SU-DHL-6 (cell line): ENCODE measurements at regions not wholly inside any gene's neighbourhood (a gene's known extent, or its start where the extent isn't known, plus 50 kb on each side); places are given as distances from the start of the nearest gene placed in this dataset.

Experiments
- H2AFZ ChIP-seq: fragments of 200-600 bp; sonication (generic); 2 replicates; pipeline ENCODE4 v1.6.1; 2014; ENCODE audit warnings: low read depth, mild to moderate bottlenecking, moderate library complexity, mixed read lengths, antibody characterized with exemption, low read length; ENCODE audit not compliant: severe bottlenecking
- H3F3A ChIP-seq: fragments of 200-600 bp; shearing (Covaris generic); 2 replicates; pipeline ENCODE4 v1.6.0; 2016; ENCODE audit warnings: antibody characterized with exemption, mild to moderate bottlenecking; ENCODE audit not compliant: insufficient read depth
- H3K27ac ChIP-seq: fragments of 200-600 bp; sonication (generic); 2 replicates; pipeline ENCODE4 v1.5.1; 2016; ENCODE audit warnings: low read depth, mild to moderate bottlenecking, low read length, moderate library complexity, mixed read lengths
- H3K27me3 ChIP-seq: fragments of 200-600 bp; sonication (generic), shearing (Covaris generic); 2 replicates; pipeline ENCODE4 v1.6.0; 2014; ENCODE audit warnings: mild to moderate bottlenecking, low read length
- H3K36me3 ChIP-seq: fragments of 200-600 bp; sonication (generic); 2 replicates; pipeline ENCODE4 v1.6.1; 2014; ENCODE audit warnings: mild to moderate bottlenecking, low read length, mixed read lengths
- H3K4me2 ChIP-seq: fragments of 300-600, 200-600 bp; shearing (Covaris generic), sonication (generic); 2 replicates; pipeline ENCODE4 v1.6.0; 2014; ENCODE audit warnings: low read length, low read depth, mild to moderate bottlenecking; ENCODE audit not compliant: poor library complexity, severe bottlenecking
- H3K4me3 ChIP-seq: fragments of 200-600 bp; sonication (generic); 2 replicates; pipeline ENCODE4 v1.5.1; 2014; ENCODE audit warnings: antibody characterized with exemption, low read length, mild to moderate bottlenecking, mixed read lengths; ENCODE audit not compliant: insufficient read depth, poor library complexity, severe bottlenecking
- H3K79me2 ChIP-seq: fragments of 200-600 bp; sonication (generic); 2 replicates; pipeline ENCODE4 v1.6.1; 2014; ENCODE audit warnings: mild to moderate bottlenecking, low read length, moderate library complexity; ENCODE audit not compliant: insufficient read depth
- H3K9ac ChIP-seq: fragments of 200-600 bp; sonication (generic); 2 replicates; pipeline ENCODE4 v1.7.0; 2014; ENCODE audit warnings: mild to moderate bottlenecking, low read length
- H3K9me2 ChIP-seq: fragments of 200-600 bp; sonication (generic); replicated peaks from 2 replicates; pipeline ENCODE4 v1.6.1; 2014; ENCODE audit warnings: low read length; ENCODE audit not compliant: insufficient read depth
- H3K9me3 ChIP-seq: fragments of 200-600 bp; sonication (generic); 2 replicates; pipeline ENCODE4 v1.6.1; 2014; ENCODE audit warnings: low read length, mixed read lengths; ENCODE audit not compliant: insufficient read depth
- H4K20me1 ChIP-seq: fragments of 200-600 bp; sonication (generic); 2 replicates; pipeline ENCODE4 v1.6.1; 2014; ENCODE audit warnings: low read depth, mild to moderate bottlenecking, antibody characterized with exemption, low read length, moderate library complexity, mixed read lengths
- CTCF ChIP-seq: fragments of 200-600 bp; sonication (generic); IDR thresholded peaks from one replicate; pipeline ENCODE4 v1.5.1; 2017; ENCODE audit warnings: antibody characterized with exemption, mild to moderate bottlenecking, low read length, moderate library complexity; ENCODE audit not compliant: insufficient read depth, poor library complexity, severe bottlenecking
- EZH2phosphoT487 ChIP-seq: fragments of 200-600 bp; sonication (generic), shearing (Covaris generic); conservative IDR thresholded peaks from 2 replicates; pipeline ENCODE4 v1.6.1; 2018; ENCODE audit warnings: mild to moderate bottlenecking, antibody characterized with exemption, low read length, moderate library complexity, mixed read lengths

- H3K27ac ChIP-seq = no peak overlapping the region
- no peak for TF ChIP-seq CTCF
- TF ChIP-seq EZH2phosphoT487 = no peak
Measured at GRCh38 chr7:54416678-54417077, 125.5 kb upstream of the VSTM2A start.

GRCh38 chr7:54419209-54419608 is 123.0 kb upstream of the VSTM2A start:
- H3F3A ChIP-seq = no peaks in the 10 kb centered on the region
- H3K36me3 ChIP-seq = no peaks in the 10 kb centered on the region
- H3K9me2 ChIP-seq = no peaks in the 10 kb centered on the region
- no peak overlapping the region for H3K27ac ChIP-seq
- H3K9ac ChIP-seq = no peak overlapping the region
- H4K20me1 ChIP-seq = no peaks in the 10 kb centered on the region
- no peaks in the 10 kb centered on the region for H3K79me2 ChIP-seq
- TF ChIP-seq EZH2phosphoT487 (no peak), CTCF (no peak)
- H3K4me2 ChIP-seq = no peak overlapping the region
- 0 out of 2 replicates have a peak, but pooled peaks cover 11% of the 10 kb centered on the region for H3K9me3 ChIP-seq
- H3K4me3 ChIP-seq = no peak overlapping the region
- H3K27me3 ChIP-seq = no peaks in the 10 kb centered on the region
- H2AFZ ChIP-seq = no peak overlapping the region

More at GRCh38 chr7:54416678-54417077, 125.5 kb upstream of the VSTM2A start:
- Histone ChIP-seq H3K4me2 (no peak overlapping the region), H3F3A (no peaks in the 10 kb centered on the region), H3K9me2 (no peaks in the 10 kb centered on the region), H3K36me3 (no peaks in the 10 kb centered on the region), H3K9me3 (0 out of 2 replicates have a peak, but pooled peaks cover 11% of the 10 kb centered on the region), H4K20me1 (no peaks in the 10 kb centered on the region), H3K4me3 (no peak overlapping the region), H2AFZ (no peak overlapping the region), H3K27me3 (no peaks in the 10 kb centered on the region), H3K9ac (no peak overlapping the region), H3K79me2 (no peaks in the 10 kb centered on the region)

GRCh38 chr7:54426406-54426805 is 115.8 kb upstream of the VSTM2A start:
- no peaks in the 10 kb centered on the region for H3K27me3 ChIP-seq
- H3K79me2 ChIP-seq = no peaks in the 10 kb centered on the region
- H3F3A ChIP-seq = no peaks in the 10 kb centered on the region
- H3K9ac ChIP-seq = no peak overlapping the region
- TF ChIP-seq CTCF = no peak
- no peak for TF ChIP-seq EZH2phosphoT487
- H3K9me2 ChIP-seq = no peaks in the 10 kb centered on the region
- H3K9me3 ChIP-seq = no peaks in the 10 kb centered on the region
- H3K4me2 ChIP-seq = no peak overlapping the region
- no peak overlapping the region for H2AFZ ChIP-seq
- H3K27ac ChIP-seq = no peak overlapping the region
- H4K20me1 ChIP-seq = no peaks in the 10 kb centered on the region
- no peak overlapping the region for H3K4me3 ChIP-seq
- H3K36me3 ChIP-seq = no peaks in the 10 kb centered on the region
